GM12892 (cell line): ENCODE measurements at regions not wholly inside any gene's neighbourhood (a gene's known extent, or its start where the extent isn't known, plus 50 kb on each side); places are given as distances from the start of the nearest gene placed in this dataset.

ENCODE experiments used
- POLR2A ChIP-seq: IDR thresholded peaks from 2 replicates; pipeline ENCODE4 v1.6.1; 2011; ENCODE audit warnings: low read depth, low read length, control low read depth
- POLR2AphosphoS5 ChIP-seq: IDR thresholded peaks from 2 replicates; pipeline ENCODE4 v1.6.1; 2011; ENCODE audit warnings: low read depth, low read length, control low read depth

- TF ChIP-seq POLR2A (no peak), POLR2AphosphoS5 (no peak)
Measured at GRCh38 chr11:21896216-21896615, 296.7 kb upstream of the ANO5 start.
